Right lobe of liver (tissue), 6 donors: ENCODE measurements at regions not wholly inside any gene's neighbourhood (a gene's known extent, or its start where the extent isn't known, plus 50 kb on each side); places are given as distances from the start of the nearest gene placed in this dataset.

Experiments used
- ATAC-seq, 4 donors: fragments of 200-7000 bp; cut with Tn5 transposase; one replicate each; pipeline ENCODE4 v1.9.1; 2020; ENCODE audit warnings: mild to moderate bottlenecking in 4 of 4, moderate library complexity in 4 of 4
- DNase-seq, 3 donors: peaks; one replicate each; pipeline ENCODE4 v3.0.0-alpha.2; 2020
- H3K27ac ChIP-seq, 3 donors: fragments of 200-600 bp; one replicate each; pipeline ENCODE4 v1.8.0; 2022
- H3K27me3 ChIP-seq, 2 donors: fragments of 200-600 bp; one replicate each; pipeline ENCODE4 v1.8.0; 2022
- H3K36me3 ChIP-seq, 4 donors: fragments of 200-600 bp; sonication (generic) in 1 of 4; one replicate each; pipeline versions ENCODE4 v1.5.1 to v1.8.0; 2017 to 2022; ENCODE audit warnings: control low read depth in 1 of 4
- H3K4me1 ChIP-seq, 4 donors: fragments of 200-600 bp; sonication (generic) in 1 of 4; one replicate each; pipeline versions ENCODE4 v1.5.1 to v1.8.0; 2017 to 2022; ENCODE audit warnings: control low read depth in 1 of 4
- H3K4me3 ChIP-seq, 3 donors: fragments of 200-600 bp; one replicate each; pipeline ENCODE4 v1.8.0; 2022
- H3K9me3 ChIP-seq, 4 donors: fragments of 200-600 bp; sonication (generic) in 1 of 4; one replicate each; pipeline versions ENCODE4 v1.5.1 to v1.8.0; 2017 to 2022; ENCODE audit warnings: control low read depth in 1 of 4
- CTCF ChIP-seq, 4 donors: fragments of 200-600 bp in 3 of 4; fragments of 450-650 bp in 1 of 4; IDR thresholded peaks; one replicate each; pipeline versions ENCODE4 v1.5.1 to v1.8.0; 2016 to 2022; ENCODE audit warnings: antibody characterized with exemption in 4 of 4, mild to moderate bottlenecking in 2 of 4
- POLR2A ChIP-seq: fragments of 450-650 bp; IDR thresholded peaks from one replicate; pipeline ENCODE4 v1.6.1; 2017; ENCODE audit warnings: antibody characterized with exemption, mild to moderate bottlenecking
- WGBS: methylation state at CpG from one replicate; pipeline ENCODE4 v1.1.6; 2018; ENCODE audit warnings: low coverage, low lambda C conversion rate; ENCODE audit not compliant: insufficient coverage; ENCODE audit errors: missing lambda C conversion rate; 5-methylcytosine and 5-hydroxymethylcytosine counted together
- intact Hi-C, 2 donors: fragments of 100-400 bp; cut with DNase I; formaldehyde crosslinking; loops; one replicate each; pipeline versions ENCODE4 v1.11.2 to v1.14.1; 2022
- donor health status: DM: no; HTN: yes; CAD: no.
- donor health status: DM: no; HTN: no; CAD: no.
- donor health status: DM: no; HTN: no; CAD: no.
- donor health status: DM: no; HTN: yes; CAD: no.
- donor health status: DM: no; HTN: yes; CAD: no.

DNA sequence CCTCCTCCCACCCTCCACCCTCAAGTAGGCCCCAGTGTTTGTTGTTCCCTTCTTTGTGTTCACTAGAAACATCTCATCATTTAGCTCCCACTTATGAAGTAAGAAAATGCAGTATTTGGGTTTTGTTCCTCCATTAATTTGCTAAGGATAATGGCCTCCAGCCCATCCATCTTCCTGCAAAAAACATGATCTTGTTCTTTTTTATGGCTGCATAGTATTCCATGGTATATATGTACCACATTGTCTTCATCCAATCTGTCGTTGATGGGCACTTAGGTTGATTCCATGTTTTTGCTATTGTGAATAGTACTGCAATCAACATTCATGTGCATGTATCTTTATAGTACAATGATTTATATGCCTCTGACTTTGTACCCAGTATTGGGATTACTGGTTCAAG lies 416.8 kb upstream of the SASH1 start:
- H3K9me3 ChIP-seq = no peaks in the 10 kb centered on the region
- 71% methylated on average over 1 of the region's 1 CpG for WGBS
- no peak overlapping the region for H3K27ac ChIP-seq
- ATAC-seq (no peak), DNase-seq (no peak)
- H3K36me3 ChIP-seq = no peaks in the 10 kb centered on the region
- TF ChIP-seq POLR2A = no peak
- intact Hi-C loops = no loop called here
- H3K4me1 ChIP-seq = no peaks in the 10 kb centered on the region
- H3K4me3 ChIP-seq = no peak overlapping the region
- H3K27me3 ChIP-seq = no peaks in the 10 kb centered on the region

DNA sequence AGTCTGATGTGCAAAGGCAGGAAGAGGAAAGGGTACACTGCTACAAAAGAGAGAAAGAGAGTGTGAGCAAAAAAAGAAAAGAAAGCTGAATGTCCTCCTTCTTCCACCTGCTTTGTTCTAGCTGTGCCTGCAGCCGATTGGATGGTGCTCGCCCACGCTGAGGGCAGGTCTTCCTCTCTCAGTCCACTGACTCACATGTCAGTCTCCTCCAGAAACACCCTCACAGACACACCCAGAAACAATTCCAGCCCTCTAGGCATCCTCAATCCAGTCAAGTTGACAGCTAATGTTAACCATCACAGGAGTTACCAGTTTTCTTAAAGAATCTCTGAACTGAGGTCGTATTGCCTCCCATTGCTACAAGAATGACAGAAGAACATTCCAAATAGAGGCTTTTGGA lies 411.9 kb upstream of the SASH1 start:
- Histone ChIP-seq H3K27ac (no peak overlapping the region), H3K4me1 (no peaks in the 10 kb centered on the region), H3K9me3 (no peaks in the 10 kb centered on the region), H3K4me3 (no peak overlapping the region), H3K36me3 (no peaks in the 10 kb centered on the region), H3K27me3 (no peaks in the 10 kb centered on the region)
- DNase-seq = no peak
- no peak for TF ChIP-seq POLR2A
- TF ChIP-seq CTCF (IDR thresholded peaks at IDR 0.05) = no peak
- ATAC-seq = no peak
- 55% methylated on average over 4 of the region's 4 CpGs for WGBS
- intact Hi-C loops = no loop called here

DNA sequence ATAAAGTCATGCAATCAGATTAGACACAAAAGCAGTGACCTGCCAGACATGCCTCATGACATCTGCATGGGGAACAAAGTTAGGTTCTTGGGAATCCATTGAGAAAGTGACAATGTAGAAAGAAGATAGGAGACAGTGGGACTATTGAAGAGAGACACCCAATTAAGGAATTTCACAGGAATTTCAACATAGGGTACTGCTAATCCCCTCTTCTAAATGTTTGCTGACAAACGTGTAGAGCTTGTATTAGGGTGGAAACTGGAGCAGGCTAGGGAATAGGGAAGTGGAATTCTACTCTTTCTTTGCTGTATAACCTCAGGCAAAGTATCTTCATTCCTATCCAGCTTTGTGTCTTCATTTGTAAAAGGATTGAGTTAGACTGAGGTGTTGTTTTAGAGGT lies 409.4 kb upstream of the SASH1 start:
- no peak for DNase-seq
- no peak overlapping the region for H3K4me3 ChIP-seq
- H3K36me3 ChIP-seq = no peaks in the 10 kb centered on the region
- TF ChIP-seq POLR2A (no peak), CTCF (IDR thresholded peaks at IDR 0.05) (no peak)
- no peaks in the 10 kb centered on the region for H3K27me3 ChIP-seq
- no peak for ATAC-seq
- WGBS = 8% methylated on average over 1 of the region's 1 CpG
- no peak overlapping the region for H3K27ac ChIP-seq
- H3K9me3 ChIP-seq = no peaks in the 10 kb centered on the region
- H3K4me1 ChIP-seq = no peaks in the 10 kb centered on the region
- intact Hi-C loops = no loop called here

- Histone ChIP-seq H3K4me1 (no peaks in the 10 kb centered on the region), H3K4me3 (no peak overlapping the region), H3K27ac (no peak overlapping the region), H3K36me3 (no peaks in the 10 kb centered on the region), H3K27me3 (no peaks in the 10 kb centered on the region), H3K9me3 (no peaks in the 10 kb centered on the region)
- no peak for TF ChIP-seq CTCF (IDR thresholded peaks at IDR 0.05)
- TF ChIP-seq POLR2A = no peak
- no peak for ATAC-seq
- DNase-seq = no peak
- intact Hi-C loops = no loop called here
Observed at GRCh38 chr6:147935656-147936055, 407.0 kb upstream of the SASH1 start.

- no peak for DNase-seq
- H3K9me3 ChIP-seq = no peaks in the 10 kb centered on the region
- no peak for TF ChIP-seq POLR2A
- TF ChIP-seq CTCF (IDR thresholded peaks at IDR 0.05) = no peak
- no peaks in the 10 kb centered on the region for H3K36me3 ChIP-seq
- no peaks in the 10 kb centered on the region for H3K4me1 ChIP-seq
- no peak overlapping the region for H3K4me3 ChIP-seq
- ATAC-seq = no peak
- H3K27ac ChIP-seq = no peak overlapping the region
- intact Hi-C loops = no loop called here
- 64% methylated on average over 2 of the region's 2 CpGs for WGBS
- H3K27me3 ChIP-seq = no peaks in the 10 kb centered on the region
Observed at GRCh38 chr6:147936703-147937470, 405.8 kb upstream of the SASH1 start.
